SK-N-MC (cell line): ENCODE measurements at regions not wholly inside any gene's neighbourhood (a gene's known extent, or its start where the extent isn't known, plus 50 kb on each side); places are given as distances from the start of the nearest gene placed in this dataset.
"Not testable (repeated sequence)": the region's sequence is repeated elsewhere in the genome, so short reads cannot be mapped to it uniquely, and the experiment has no call there.

Source experiments
- DNase-seq: peaks from one replicate; pipeline ENCODE4 v3.0.0-alpha.2; 2011; ENCODE audit warnings: low read depth, low spot score
- H3K27ac ChIP-seq: fragments of 200-600 bp; sonication (generic); 2 replicates; pipeline ENCODE4 v1.5.1; 2016; ENCODE audit warnings: mixed run types
- H3K36me3 ChIP-seq: fragments of 200-600 bp; sonication (generic); 2 replicates; pipeline ENCODE4 v1.6.1; 2017; ENCODE audit warnings: antibody characterized with exemption, low read length, mixed read lengths; ENCODE audit not compliant: insufficient read depth
- H3K4me3 ChIP-seq: fragments of 200-600 bp; sonication (generic); 2 replicates; pipeline ENCODE4 v1.5.1; 2016
- H3K9ac ChIP-seq: fragments of 200-600 bp; sonication (generic); 2 replicates; pipeline ENCODE4 v1.8.0; 2017; ENCODE audit warnings: mixed run types, mixed read lengths; ENCODE audit not compliant: insufficient read length
- H3K9me3 ChIP-seq: fragments of 200-600 bp; sonication (generic); 2 replicates; pipeline ENCODE4 v1.6.1; 2017; ENCODE audit warnings: low read depth, mild to moderate bottlenecking, antibody characterized with exemption, low read length, moderate library complexity, mixed read lengths
- EZH2 ChIP-seq: fragments of 200-600 bp; sonication (generic); IDR thresholded peaks from one replicate; pipeline ENCODE4 v1.6.1; 2017; ENCODE audit warnings: antibody characterized with exemption
- FOXP2 ChIP-seq: optimal IDR thresholded peaks from 2 replicates; pipeline ENCODE3; 2011; ENCODE audit warnings: mild to moderate bottlenecking, moderate library complexity; ENCODE audit not compliant: insufficient read depth; ENCODE audit errors: extremely low read length, control extremely low read depth
- POLR2AphosphoS5 ChIP-seq: IDR thresholded peaks from 2 replicates; pipeline ENCODE4 v1.6.1; 2012; ENCODE audit warnings: mild to moderate bottlenecking, low read depth, low read length, borderline replicate concordance

DNA sequence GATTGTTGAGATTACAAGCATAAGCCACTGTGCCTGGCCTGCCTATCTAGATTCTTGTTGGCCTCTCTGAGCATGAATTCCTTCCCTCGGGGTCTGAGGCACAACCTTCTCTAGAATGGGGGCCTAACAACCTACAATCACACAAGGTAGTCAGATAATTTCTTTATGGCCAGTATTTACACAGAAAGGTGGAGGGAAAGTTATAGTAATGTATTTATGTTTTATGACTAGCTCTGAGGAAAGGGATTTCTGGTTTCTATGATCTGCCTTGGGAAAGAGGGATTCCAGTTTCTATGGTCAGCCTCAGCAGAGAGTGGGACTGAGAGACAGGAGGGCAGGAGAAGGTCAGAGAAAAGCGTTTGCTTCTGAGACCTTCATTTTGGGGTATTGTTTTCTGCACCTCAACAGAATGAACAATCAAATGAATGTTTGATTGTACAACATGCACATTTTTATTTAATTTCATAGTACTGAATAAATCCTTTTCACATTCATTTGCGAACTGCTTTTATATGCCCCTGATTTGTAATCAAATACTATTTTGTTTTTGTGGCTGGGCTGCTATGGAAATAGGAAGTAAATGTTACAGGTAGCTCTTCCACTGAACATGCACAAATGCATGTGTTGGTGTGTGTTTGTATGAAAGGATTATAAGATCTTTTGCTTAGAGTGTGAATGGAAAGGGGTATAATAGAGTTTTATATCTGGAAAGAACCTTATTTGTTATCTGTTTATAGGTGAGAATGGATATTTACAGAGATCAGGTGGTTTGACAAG lies 499.7 kb upstream of the RGS6 start:
- H3K36me3 ChIP-seq, result peaks cover 15% of the 10 kb centered on the region

DNA sequence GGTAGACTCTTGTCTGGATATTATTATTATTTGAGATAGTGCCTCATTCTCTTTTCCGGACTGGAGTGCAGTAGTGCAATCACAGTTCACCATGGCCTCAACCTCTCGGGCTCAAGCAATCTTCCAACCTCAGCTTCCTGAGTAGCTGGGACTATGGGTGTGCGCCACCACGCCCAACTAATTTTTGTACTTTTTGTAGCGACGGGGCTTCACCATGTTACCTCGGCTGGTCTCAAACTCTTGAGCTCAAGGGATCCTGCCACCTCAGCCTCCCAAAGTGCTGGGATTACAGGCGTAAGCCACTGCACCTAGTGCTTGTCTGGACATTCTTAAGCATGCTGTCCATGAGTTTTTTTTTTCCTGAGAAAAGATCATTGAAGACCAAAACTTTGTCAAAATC lies 498.9 kb upstream of the RGS6 start:
- TF ChIP-seq POLR2AphosphoS5 (no peak), FOXP2 (no peak), EZH2 (no peak)
- Histone ChIP-seq H3K9ac (no peak overlapping the region), H3K4me3 (no peak overlapping the region), H3K36me3 (peaks cover 13% of the 10 kb centered on the region; the same call in 1 of the 2 replicates), H3K9me3 (no peaks in the 10 kb centered on the region), H3K27ac (no peak overlapping the region)
- no peak for DNase-seq

More for the DNA sequence above, 499.7 kb upstream of the RGS6 start:
- H3K4me3 ChIP-seq, result no peak overlapping the region
- TF ChIP-seq FOXP2 (no peak), EZH2 (no peak), POLR2AphosphoS5 (no peak)
- no peak for DNase-seq
- H3K9me3 ChIP-seq, result no peaks in the 10 kb centered on the region
- H3K9ac ChIP-seq, result no peak overlapping the region
- no peak overlapping the region for H3K27ac ChIP-seq

DNA sequence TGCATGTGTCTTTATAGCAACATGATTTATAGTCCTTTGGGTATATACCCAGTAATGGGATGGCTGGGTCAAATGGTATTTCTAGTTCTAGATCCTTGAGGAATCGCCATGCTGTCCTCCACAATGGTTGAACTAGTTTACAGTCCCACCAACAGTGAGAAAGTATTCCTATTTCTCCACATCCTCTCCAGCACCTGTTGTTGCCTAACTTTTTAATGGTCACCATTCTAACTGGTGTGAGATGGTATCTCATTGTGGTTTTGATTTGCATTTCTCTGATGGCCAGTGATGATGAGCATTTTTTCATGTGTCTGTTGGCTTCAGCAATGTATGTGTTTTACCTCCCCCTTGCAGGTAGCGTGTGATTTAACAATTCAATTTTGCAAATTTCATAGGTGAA lies 496.6 kb upstream of the RGS6 start:
- peaks cover 14% of the 10 kb centered on the region for H3K36me3 ChIP-seq

DNA sequence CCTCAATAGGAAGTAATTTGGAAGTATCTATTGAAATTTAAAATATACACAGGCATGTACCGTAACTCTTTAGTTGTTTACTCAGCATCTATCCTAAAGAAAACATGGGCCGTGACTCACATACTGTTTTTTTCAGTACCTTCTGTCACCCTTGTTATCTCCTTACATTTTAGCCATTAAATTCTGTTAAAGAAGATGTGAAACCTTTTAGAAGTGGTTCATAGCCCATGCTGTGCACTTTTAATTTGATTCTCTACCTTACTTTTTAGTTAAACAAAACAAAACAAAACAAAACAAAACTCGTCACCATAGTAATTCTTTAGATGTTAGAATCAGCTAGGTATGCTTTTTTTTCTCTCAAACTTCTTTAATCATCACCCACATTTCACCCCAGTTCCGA lies 494.4 kb upstream of the RGS6 start:
- Histone ChIP-seq H3K9me3 (no peaks in the 10 kb centered on the region), H3K4me3 (no peak overlapping the region), H3K36me3 (peaks cover 13% of the 10 kb centered on the region), H3K27ac (no peak overlapping the region), H3K9ac (no peak overlapping the region)
- TF ChIP-seq EZH2, result no peak
- no peak for TF ChIP-seq POLR2AphosphoS5
- no peak for TF ChIP-seq FOXP2
- no peak for DNase-seq

More for the DNA sequence above, 496.6 kb upstream of the RGS6 start:
- not testable (repeated sequence) for DNase-seq, H3K9me3 ChIP-seq, H3K9ac ChIP-seq, H3K27ac ChIP-seq, H3K4me3 ChIP-seq

DNA sequence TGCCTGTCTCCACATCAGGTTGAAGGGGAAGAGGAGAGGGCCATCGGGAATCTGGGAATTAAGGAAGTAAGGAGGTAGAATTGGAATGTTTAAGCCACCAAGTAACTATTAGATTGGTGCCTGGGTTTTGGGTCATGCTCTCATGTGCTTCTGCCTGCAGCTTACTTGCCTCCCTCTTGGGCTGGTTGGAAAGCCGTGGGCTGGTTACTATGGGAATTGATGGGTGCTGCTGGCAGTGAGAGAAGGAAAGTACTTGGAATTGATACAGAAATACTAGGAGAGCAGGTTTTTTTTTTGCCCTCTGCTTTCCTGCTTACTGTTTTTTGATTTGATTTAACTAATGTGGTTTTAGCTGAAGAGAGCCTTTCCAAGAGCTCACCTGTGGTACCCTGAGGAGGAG lies 493.5 kb upstream of the RGS6 start:
- Histone ChIP-seq H3K9me3 (no peaks in the 10 kb centered on the region), H3K9ac (no peak overlapping the region), H3K27ac (peak overlapping the region; percentile 47; the same call in 1 of the 2 replicates), H3K4me3 (peak overlapping the region; percentile 13; the same call in 1 of the 2 replicates), H3K36me3 (peaks cover 13% of the 10 kb centered on the region)
- TF ChIP-seq FOXP2, result no peak
- no peak for TF ChIP-seq EZH2
- no peak for TF ChIP-seq POLR2AphosphoS5
- DNase-seq, result no peak

DNA sequence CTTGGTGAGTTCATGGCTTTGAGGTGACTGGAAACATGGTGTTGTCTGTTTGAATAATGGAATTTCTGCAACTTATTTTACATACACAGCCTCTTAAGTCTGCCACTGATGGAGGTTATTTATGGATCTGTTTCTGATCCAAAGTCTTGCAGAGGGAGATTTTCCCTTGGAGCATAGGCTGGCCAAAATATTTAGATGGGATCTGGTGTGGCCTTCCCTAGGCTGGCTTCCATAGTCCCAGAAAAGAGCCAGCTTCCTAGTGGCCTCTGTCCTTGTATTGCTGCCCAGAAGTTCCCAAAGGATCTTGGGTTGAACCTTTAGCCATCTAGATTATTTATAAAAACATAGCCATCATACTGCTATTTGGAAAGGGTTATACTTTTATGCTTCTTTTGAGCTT lies 491.1 kb upstream of the RGS6 start:
- no peak for TF ChIP-seq FOXP2
- no peak for TF ChIP-seq POLR2AphosphoS5
- TF ChIP-seq EZH2, result no peak
- Histone ChIP-seq H3K36me3 (peaks cover 4% of the 10 kb centered on the region; the same call in 1 of the 2 replicates), H3K4me3 (no peak overlapping the region), H3K9ac (no peak overlapping the region), H3K9me3 (no peaks in the 10 kb centered on the region), H3K27ac (no peak overlapping the region)
- DNase-seq, result no peak

DNA sequence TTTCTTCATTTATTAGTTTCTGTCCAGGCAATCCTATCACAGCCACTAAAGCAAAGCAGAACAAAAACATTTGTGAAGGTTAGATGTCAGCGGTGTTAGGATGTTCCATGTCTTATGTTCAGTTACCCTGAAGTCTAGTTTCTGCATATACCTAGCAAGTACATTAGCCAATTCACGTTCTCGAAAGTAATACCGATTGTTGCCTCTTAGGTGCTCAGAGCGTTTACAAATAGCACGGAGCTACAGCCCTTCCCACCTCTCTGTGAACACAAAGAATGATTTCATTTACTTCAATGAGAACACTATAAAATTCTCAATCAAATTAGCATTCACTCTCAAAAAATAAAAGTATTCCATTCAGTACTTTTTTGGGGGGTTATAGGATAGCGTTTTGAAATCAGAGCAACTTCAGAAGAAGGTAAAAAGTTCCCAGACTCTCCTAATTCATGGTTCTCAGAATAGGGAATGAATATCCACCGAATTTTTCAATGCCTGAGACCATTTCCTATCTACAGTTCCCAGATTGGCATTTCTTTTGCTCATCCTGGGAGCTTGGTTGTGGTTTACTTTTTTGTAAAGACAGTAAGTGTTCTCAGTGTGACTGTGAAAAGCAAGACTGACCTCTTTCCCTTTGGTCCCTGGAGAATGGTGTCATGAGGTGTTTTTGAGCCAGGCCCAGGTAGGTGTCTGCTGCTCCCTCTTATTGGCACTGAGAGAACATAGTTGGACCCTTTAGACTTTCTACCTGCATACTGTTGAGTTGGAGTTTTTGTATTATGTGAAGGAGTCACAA lies 488.0 kb upstream of the RGS6 start:
- TF ChIP-seq FOXP2 (no peak), POLR2AphosphoS5 (no peak), EZH2 (no peak)
- Histone ChIP-seq H3K9ac (no peak overlapping the region), H3K36me3 (peaks cover 4% of the 10 kb centered on the region; the same call in 1 of the 2 replicates), H3K4me3 (no peak overlapping the region), H3K9me3 (no peaks in the 10 kb centered on the region), H3K27ac (0 out of 2 replicates have a peak overlapping the region, but pooled peaks have one; percentile 28)
- no peak for DNase-seq

DNA sequence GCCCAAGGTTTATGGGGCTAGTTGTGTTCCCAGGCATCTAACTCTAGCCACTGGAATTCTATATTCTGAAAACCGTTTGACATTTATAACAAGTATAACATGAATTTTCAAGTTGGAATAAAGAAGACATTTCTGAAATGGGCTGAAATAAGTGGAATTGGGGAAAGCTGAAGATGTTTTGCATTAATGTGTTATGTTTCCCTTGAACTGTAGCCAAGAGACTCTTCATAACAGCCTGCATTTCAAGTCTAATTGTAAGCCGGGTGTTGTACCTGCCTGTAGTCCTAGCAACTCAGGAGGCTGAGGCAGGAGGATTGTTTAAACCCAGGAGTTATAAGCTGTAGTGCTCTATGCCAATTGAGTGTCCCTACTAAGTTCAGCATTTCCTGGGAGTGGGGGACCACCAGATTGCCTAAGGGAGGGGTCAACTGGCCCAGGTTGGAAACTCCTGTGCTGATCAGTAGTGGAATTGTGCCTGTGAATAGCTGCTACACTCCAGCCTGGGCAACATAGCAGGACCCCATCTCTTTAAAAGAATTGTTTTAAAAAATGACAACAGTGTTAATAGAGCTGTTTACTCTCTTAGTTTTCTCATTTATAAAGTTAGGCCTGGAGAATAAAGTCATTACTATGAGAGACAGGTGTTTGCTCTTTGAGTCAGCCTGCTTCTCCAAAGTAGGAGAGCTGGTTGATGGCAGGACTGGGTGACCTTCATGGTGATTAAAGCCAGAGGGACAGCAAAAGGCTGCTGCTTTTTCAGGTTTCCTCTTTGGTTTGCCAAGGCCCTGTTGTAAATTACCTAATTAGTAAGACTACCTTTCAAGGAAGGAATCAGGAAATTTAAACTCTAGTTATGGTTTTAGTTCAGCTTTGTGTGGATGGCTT lies 483.6 kb upstream of the RGS6 start:
- H3K9ac ChIP-seq, result no peak overlapping the region
- TF ChIP-seq POLR2AphosphoS5 (no peak), FOXP2 (no peak), EZH2 (no peak)
- no peak overlapping the region for H3K4me3 ChIP-seq
- H3K27ac ChIP-seq, result no peak overlapping the region
- no peaks in the 10 kb centered on the region for H3K36me3 ChIP-seq
- DNase-seq, result no peak
- no peaks in the 10 kb centered on the region for H3K9me3 ChIP-seq
